A549 (cell line): ENCODE measurements at regions not wholly inside any gene's neighbourhood (a gene's known extent, or its start where the extent isn't known, plus 50 kb on each side); places are given as distances from the start of the nearest gene placed in this dataset.

ENCODE experiments used
- ATAC-seq, 2 experiments: fragments of 200-7000 bp in 1 of 2; fragments of >200 bp in 1 of 2; cut with Nextera tagmentation in 1 of 2; cut with Tn5 transposase in 1 of 2; 3 replicates each; pipeline versions ENCODE4 v1.8.0 to v1.9.1; 2018 to 2020; ENCODE audit warnings: mild to moderate bottlenecking in 1 of 2, moderate library complexity in 1 of 2
- CTCF ChIA-PET: fragments of 300-600 bp; sonication (Branson Sonifier 250); formaldehyde crosslinking; extraction: SDS; loops from one replicate; lab custom pipeline; 2021; ENCODE audit warnings: antibody characterized with exemption, inconsistent platforms; lab: Yijun Ruan, JAX
- POLR2A ChIA-PET: fragments of 350-600 bp; formaldehyde crosslinking; extraction: SDS; loops from one replicate; lab custom pipeline; 2021; ENCODE audit warnings: antibody characterized with exemption, inconsistent platforms; lab: Yijun Ruan, JAX
- DNase-seq, 2 experiments: peaks; one replicate each; pipeline versions ENCODE4 v3.0.0 to v3.0.0-alpha.2; 2011 to 2016; ENCODE audit warnings: low read depth in 1 of 2, low spot score in 1 of 2
- FAIRE-seq: peaks from 2 replicates; lab custom pipeline; 2011; peaks lifted over from hg19 to GRCh38; lab: Jason Lieb, UNC
- H3K27ac ChIP-seq, 2 experiments: fragments of >200 bp; sonication (Bioruptor Twin); formaldehyde crosslinking; 3 replicates each; pipeline ENCODE4 v1.5.1; 2016 to 2017
- H3K4me1 ChIP-seq: fragments of >200 bp; sonication (Bioruptor Twin); formaldehyde crosslinking; 3 replicates; pipeline ENCODE4 v1.6.1; 2016
- H3K4me2 ChIP-seq: fragments of >200 bp; sonication (Bioruptor Twin); formaldehyde crosslinking; 3 replicates; pipeline ENCODE4 v1.6.1; 2016
- H3K4me3 ChIP-seq: fragments of >200 bp; sonication (Bioruptor Twin); formaldehyde crosslinking; 3 replicates; pipeline ENCODE4 v1.5.1; 2016
- H3K9me3 ChIP-seq: fragments of >200 bp; sonication (Bioruptor Twin); formaldehyde crosslinking; 3 replicates; pipeline ENCODE4 v1.6.1; 2016
- CBX2 ChIP-seq: fragments of 200-600 bp; sonication (generic); IDR thresholded peaks from 2 replicates; pipeline ENCODE4 v1.6.1; 2016; ENCODE audit warnings: low read depth, mild to moderate bottlenecking, borderline replicate concordance
- CBX8 ChIP-seq: fragments of 200-600 bp; sonication (generic); IDR thresholded peaks from 2 replicates; pipeline ENCODE4 v1.6.1; 2016
- CHD2 ChIP-seq: fragments of 150-350 bp; IDR thresholded peaks from 2 replicates; pipeline ENCODE4 v1.6.1; 2014; ENCODE audit warnings: low read length; ENCODE audit not compliant: partially characterized antibody
- CHD4 ChIP-seq: fragments of 200-600 bp; sonication (generic); IDR thresholded peaks from 2 replicates; pipeline ENCODE4 v1.6.1; 2016; ENCODE audit warnings: antibody characterized with exemption, mild to moderate bottlenecking, borderline replicate concordance
- EP300 ChIP-seq, 2 experiments: fragments of >200 bp; sonication (Bioruptor Twin); formaldehyde crosslinking; IDR thresholded peaks; 2 replicates in 1 of 2; 3 replicates in 1 of 2; pipeline ENCODE4 v1.6.1; 2016 to 2017
- FOSL2 ChIP-seq, 2 experiments: fragments of 450-650 bp in 1 of 2; fragments of >200 bp in 1 of 2; sonication (Bioruptor Twin) in 1 of 2; formaldehyde crosslinking; IDR thresholded peaks; 2 replicates each; pipeline versions ENCODE4 v1.5.0 to v1.6.1; 2016 to 2020; ENCODE audit warnings: mild to moderate bottlenecking in 1 of 2, moderate library complexity in 1 of 2
- GATA3 ChIP-seq: IDR thresholded peaks from 2 replicates; pipeline ENCODE4 v1.6.1; 2012; ENCODE audit warnings: borderline replicate concordance
- HDAC2 ChIP-seq: fragments of 200-600 bp; sonication (generic); IDR thresholded peaks from 2 replicates; pipeline ENCODE4 v1.6.1; 2016
- HEYL ChIP-seq: fragments of 250-450 bp; sonication (Bioruptor Pico); IDR thresholded peaks from 2 replicates; pipeline ENCODE4 v1.8.0; 2021; ENCODE audit warnings: mild to moderate bottlenecking, moderate library complexity
- HOXB5 ChIP-seq: fragments of 250-450 bp; sonication (Bioruptor Pico); IDR thresholded peaks from 2 replicates; pipeline ENCODE4 v1.5.0; 2020; ENCODE audit warnings: mild to moderate bottlenecking, moderate library complexity
- MYC ChIP-seq: IDR thresholded peaks from 2 replicates; pipeline ENCODE4 v1.6.1; 2012; ENCODE audit warnings: mild to moderate bottlenecking, inconsistent platforms, low read length, improper control_type of control experiment, borderline replicate concordance
- NFE2L2 ChIP-seq: fragments of 150-350 bp; conservative IDR thresholded peaks from 2 replicates; pipeline ENCODE4 v1.6.1; 2014; ENCODE audit warnings: low read length
- POLR2A ChIP-seq: IDR thresholded peaks from 2 replicates; pipeline ENCODE4 v1.6.1; 2012; ENCODE audit warnings: mild to moderate bottlenecking, low read length
- RAD21 ChIP-seq, 2 experiments: fragments of >200 bp in 1 of 2; sonication (Bioruptor Twin) in 1 of 2; formaldehyde crosslinking in 1 of 2; IDR thresholded peaks in 1 of 2; conservative IDR thresholded peaks in 1 of 2; 2 replicates in 1 of 2; 3 replicates in 1 of 2; pipeline ENCODE4 v1.6.1; 2012 to 2018; ENCODE audit warnings: inconsistent platforms in 1 of 2
- RARB ChIP-seq: fragments of 250-450 bp; sonication (Bioruptor Pico); IDR thresholded peaks from 2 replicates; pipeline ENCODE4 v1.8.0; 2021; ENCODE audit warnings: mild to moderate bottlenecking, moderate library complexity
- RNF2 ChIP-seq: fragments of 200-600 bp; sonication (generic); IDR thresholded peaks from 2 replicates; pipeline ENCODE4 v1.6.1; 2016; ENCODE audit warnings: low read depth, mild to moderate bottlenecking, antibody characterized with exemption, moderate library complexity, borderline replicate concordance
- SMC3 ChIP-seq: fragments of >200 bp; sonication (Bioruptor Twin); formaldehyde crosslinking; IDR thresholded peaks from 3 replicates; pipeline ENCODE4 v1.6.1; 2018; ENCODE audit warnings: inconsistent platforms
- SREBF2 ChIP-seq: fragments of 450-650 bp; IDR thresholded peaks from 2 replicates; pipeline ENCODE4 v1.6.1; 2014; ENCODE audit warnings: mild to moderate bottlenecking, moderate library complexity
- TP53 ChIP-seq: fragments of 250-450 bp; sonication (Bioruptor Pico); IDR thresholded peaks from 2 replicates; pipeline ENCODE4 v1.5.0; 2021; ENCODE audit warnings: mild to moderate bottlenecking, moderate library complexity
- ZSCAN20 ChIP-seq: fragments of 250-450 bp; sonication (Bioruptor Pico); IDR thresholded peaks from 2 replicates; pipeline ENCODE4 v1.8.0; 2022; ENCODE audit warnings: mild to moderate bottlenecking, moderate library complexity
- WGBS: methylation state at CpG from one replicate; pipeline ENCODE4 v1.1.6; 2017; ENCODE audit errors: missing lambda C conversion rate; 5-methylcytosine and 5-hydroxymethylcytosine counted together
- TF ChIP-seq, protein P1 (sequence below): IDR thresholded peaks from 2 replicates; pipeline ENCODE4 v1.6.1; 2012
- TF ChIP-seq, protein P2 (sequence below): fragments of >200 bp; sonication (Bioruptor Twin); formaldehyde crosslinking; IDR thresholded peaks from 3 replicates; pipeline ENCODE4 v1.5.1; 2016
- TF ChIP-seq, protein P3 (sequence below): fragments of 250-450 bp; sonication (Bioruptor Pico); IDR thresholded peaks from 2 replicates; pipeline ENCODE4 v1.5.0; 2021; ENCODE audit warnings: mild to moderate bottlenecking, moderate library complexity, borderline replicate concordance
- TF ChIP-seq, protein P4 (sequence below): fragments of >200 bp; sonication (Bioruptor Twin); formaldehyde crosslinking; IDR thresholded peaks from 2 replicates; pipeline ENCODE4 v1.6.1; 2016
- TF ChIP-seq, protein P5 (sequence below): fragments of >200 bp; sonication (Bioruptor Twin); formaldehyde crosslinking; IDR thresholded peaks from 3 replicates; pipeline ENCODE4 v1.6.1; 2016
- TF ChIP-seq, protein P6 (sequence below): fragments of 250-450 bp; sonication (Bioruptor Pico); IDR thresholded peaks from 2 replicates; pipeline ENCODE4 v1.5.0; 2020; ENCODE audit warnings: low read depth, mild to moderate bottlenecking, moderate library complexity
- TF ChIP-seq, protein P7 (sequence below): IDR thresholded peaks from 2 replicates; pipeline ENCODE4 v1.6.1; 2012

DNA sequence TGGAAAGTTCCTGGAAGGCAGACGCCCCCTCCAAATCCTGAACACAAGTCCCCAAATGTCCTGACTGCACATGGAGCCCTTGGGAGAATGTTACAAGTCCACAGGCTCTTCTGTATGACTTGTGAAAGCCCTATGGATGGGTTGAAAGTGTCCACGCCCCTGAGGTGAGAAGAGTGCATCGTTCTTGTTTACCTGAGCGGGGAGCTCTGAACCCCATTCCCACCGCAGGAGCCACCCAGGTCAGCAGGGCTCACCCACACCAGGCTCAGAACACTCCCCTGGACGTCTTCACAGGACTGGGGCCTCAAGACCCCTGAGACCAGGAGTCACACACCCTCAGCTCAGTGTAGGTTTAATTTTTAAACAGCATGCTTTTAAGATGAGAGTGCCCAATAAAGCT is 84.2 kb upstream of the TMEM18 start:
- ATAC-seq, result no peak

DNA sequence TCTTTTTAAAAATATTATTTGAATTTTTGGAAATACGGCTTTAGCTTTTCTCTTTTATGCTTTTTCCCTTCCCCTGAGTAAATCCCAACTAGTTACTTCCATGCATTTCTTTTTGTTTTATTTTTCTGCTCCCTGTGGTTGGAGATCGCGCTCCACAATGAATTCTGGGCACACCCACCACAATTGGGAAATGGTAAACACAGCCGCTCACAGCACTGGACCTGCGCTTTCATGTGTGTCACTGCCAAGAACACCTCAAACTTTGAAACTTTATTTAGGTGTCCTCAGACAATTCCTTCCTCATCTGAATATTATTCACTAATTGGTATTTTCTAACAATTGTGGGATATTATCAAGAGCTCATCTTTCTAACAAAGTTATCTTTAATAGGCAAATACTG is 82.8 kb upstream of the TMEM18 start:
- 71% methylated on average over 5 of the region's 5 CpGs for WGBS
- H3K4me1 ChIP-seq, result no peaks in the 10 kb centered on the region
- FAIRE-seq, result no peak
- POLR2A ChIA-PET, result no interaction called here
- H3K4me2 ChIP-seq, result no peak overlapping the region
- CTCF ChIA-PET, result no interaction called here
- H3K27ac ChIP-seq, result no peak overlapping the region
- H3K9me3 ChIP-seq, result peaks cover 8% of the 10 kb centered on the region; the same call in 1 of the 3 replicates
- no peak for ATAC-seq
- TF ChIP-seq HDAC2 (no peak), RAD21 (conservative IDR thresholded peaks at IDR 0.05 in 1 of 2, IDR thresholded peaks at IDR 0.05 in 1 of 2) (no peak), HEYL (no peak), CHD4 (no peak), CBX2 (no peak), CHD2 (no peak), SMC3 (no peak), EP300 (IDR thresholded peaks at IDR 0.05) (no peak), POLR2A (no peak), MYC (no peak), GATA3 (no peak), RARB (no peak)
- TF ChIP-seq, protein P1, sequence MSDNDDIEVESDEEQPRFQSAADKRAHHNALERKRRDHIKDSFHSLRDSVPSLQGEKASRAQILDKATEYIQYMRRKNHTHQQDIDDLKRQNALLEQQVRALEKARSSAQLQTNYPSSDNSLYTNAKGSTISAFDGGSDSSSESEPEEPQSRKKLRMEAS, result no peak
- TF ChIP-seq, protein P2, sequence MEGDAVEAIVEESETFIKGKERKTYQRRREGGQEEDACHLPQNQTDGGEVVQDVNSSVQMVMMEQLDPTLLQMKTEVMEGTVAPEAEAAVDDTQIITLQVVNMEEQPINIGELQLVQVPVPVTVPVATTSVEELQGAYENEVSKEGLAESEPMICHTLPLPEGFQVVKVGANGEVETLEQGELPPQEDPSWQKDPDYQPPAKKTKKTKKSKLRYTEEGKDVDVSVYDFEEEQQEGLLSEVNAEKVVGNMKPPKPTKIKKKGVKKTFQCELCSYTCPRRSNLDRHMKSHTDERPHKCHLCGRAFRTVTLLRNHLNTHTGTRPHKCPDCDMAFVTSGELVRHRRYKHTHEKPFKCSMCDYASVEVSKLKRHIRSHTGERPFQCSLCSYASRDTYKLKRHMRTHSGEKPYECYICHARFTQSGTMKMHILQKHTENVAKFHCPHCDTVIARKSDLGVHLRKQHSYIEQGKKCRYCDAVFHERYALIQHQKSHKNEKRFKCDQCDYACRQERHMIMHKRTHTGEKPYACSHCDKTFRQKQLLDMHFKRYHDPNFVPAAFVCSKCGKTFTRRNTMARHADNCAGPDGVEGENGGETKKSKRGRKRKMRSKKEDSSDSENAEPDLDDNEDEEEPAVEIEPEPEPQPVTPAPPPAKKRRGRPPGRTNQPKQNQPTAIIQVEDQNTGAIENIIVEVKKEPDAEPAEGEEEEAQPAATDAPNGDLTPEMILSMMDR, result no peak
- TF ChIP-seq, protein P3, sequence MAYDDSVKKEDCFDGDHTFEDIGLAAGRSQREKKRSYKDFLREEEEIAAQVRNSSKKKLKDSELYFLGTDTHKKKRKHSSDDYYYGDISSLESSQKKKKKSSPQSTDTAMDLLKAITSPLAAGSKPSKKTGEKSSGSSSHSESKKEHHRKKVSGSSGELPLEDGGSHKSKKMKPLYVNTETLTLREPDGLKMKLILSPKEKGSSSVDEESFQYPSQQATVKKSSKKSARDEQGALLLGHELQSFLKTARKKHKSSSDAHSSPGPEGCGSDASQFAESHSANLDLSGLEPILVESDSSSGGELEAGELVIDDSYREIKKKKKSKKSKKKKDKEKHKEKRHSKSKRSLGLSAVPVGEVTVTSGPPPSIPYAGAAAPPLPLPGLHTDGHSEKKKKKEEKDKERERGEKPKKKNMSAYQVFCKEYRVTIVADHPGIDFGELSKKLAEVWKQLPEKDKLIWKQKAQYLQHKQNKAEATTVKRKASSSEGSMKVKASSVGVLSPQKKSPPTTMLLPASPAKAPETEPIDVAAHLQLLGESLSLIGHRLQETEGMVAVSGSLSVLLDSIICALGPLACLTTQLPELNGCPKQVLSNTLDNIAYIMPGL, result no peak
- TF ChIP-seq, protein P4, sequence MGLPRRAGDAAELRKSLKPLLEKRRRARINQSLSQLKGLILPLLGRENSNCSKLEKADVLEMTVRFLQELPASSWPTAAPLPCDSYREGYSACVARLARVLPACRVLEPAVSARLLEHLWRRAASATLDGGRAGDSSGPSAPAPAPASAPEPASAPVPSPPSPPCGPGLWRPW, result no peak
- TF ChIP-seq, protein P5, sequence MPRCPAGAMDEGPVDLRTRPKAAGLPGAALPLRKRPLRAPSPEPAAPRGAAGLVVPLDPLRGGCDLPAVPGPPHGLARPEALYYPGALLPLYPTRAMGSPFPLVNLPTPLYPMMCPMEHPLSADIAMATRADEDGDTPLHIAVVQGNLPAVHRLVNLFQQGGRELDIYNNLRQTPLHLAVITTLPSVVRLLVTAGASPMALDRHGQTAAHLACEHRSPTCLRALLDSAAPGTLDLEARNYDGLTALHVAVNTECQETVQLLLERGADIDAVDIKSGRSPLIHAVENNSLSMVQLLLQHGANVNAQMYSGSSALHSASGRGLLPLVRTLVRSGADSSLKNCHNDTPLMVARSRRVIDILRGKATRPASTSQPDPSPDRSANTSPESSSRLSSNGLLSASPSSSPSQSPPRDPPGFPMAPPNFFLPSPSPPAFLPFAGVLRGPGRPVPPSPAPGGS, result no peak
- no peak overlapping the region for H3K4me3 ChIP-seq
- no peak for DNase-seq

More for the DNA sequence above, 84.2 kb upstream of the TMEM18 start:
- Histone ChIP-seq H3K9me3 (peaks cover 8% of the 10 kb centered on the region; the same call in 1 of the 3 replicates), H3K4me2 (no peak overlapping the region), H3K4me3 (no peak overlapping the region), H3K4me1 (no peaks in the 10 kb centered on the region)
- DNase-seq, result no peak
- 14% methylated on average over 6 of the region's 6 CpGs for WGBS
- CTCF ChIA-PET, result no interaction called here
- POLR2A ChIA-PET, result no interaction called here
- no peak for FAIRE-seq
- TF ChIP-seq FOSL2 (IDR thresholded peaks at IDR 0.05) (no peak), FOSL2 (CRISPR knock-in tag; IDR thresholded peaks at IDR 0.05) (no peak), TP53 (no peak), CBX8 (no peak), ZSCAN20 (CRISPR knock-in tag) (no peak), EP300 (IDR thresholded peaks at IDR 0.05) (no peak), NFE2L2 (no peak), RNF2 (no peak), HOXB5 (CRISPR knock-in tag) (no peak), SREBF2 (no peak)
- TF ChIP-seq, protein P1, result no peak
- TF ChIP-seq, protein P5, result no peak
- TF ChIP-seq, protein P6, sequence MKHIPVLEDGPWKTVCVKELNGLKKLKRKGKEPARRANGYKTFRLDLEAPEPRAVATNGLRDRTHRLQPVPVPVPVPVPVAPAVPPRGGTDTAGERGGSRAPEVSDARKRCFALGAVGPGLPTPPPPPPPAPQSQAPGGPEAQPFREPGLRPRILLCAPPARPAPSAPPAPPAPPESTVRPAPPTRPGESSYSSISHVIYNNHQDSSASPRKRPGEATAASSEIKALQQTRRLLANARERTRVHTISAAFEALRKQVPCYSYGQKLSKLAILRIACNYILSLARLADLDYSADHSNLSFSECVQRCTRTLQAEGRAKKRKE (CRISPR knock-in tag), result no peak
- TF ChIP-seq, protein P7, sequence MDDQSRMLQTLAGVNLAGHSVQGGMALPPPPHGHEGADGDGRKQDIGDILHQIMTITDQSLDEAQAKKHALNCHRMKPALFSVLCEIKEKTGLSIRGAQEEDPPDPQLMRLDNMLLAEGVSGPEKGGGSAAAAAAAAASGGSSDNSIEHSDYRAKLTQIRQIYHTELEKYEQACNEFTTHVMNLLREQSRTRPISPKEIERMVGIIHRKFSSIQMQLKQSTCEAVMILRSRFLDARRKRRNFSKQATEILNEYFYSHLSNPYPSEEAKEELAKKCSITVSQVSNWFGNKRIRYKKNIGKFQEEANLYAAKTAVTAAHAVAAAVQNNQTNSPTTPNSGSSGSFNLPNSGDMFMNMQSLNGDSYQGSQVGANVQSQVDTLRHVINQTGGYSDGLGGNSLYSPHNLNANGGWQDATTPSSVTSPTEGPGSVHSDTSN, result no peak
- TF ChIP-seq, all 56 proteins: peak for 0
- no peak overlapping the region for H3K27ac ChIP-seq
